ENCODE measurements at regions not wholly inside any gene's neighbourhood (a gene's known extent, or its start where the extent isn't known, plus 50 kb on each side); places are given as distances from the start of the nearest gene placed in this dataset.

GRCh38 chr10:52645187-52645758, 127.3 kb downstream of the MBL2 start:
- DNase-seq (ENCODE audit: low read depth, low spot score), result peak; percentile 4

- no peak for DNase-seq (ENCODE audit: low read depth, low spot score)
These were observed 123.1 kb downstream of the MBL2 start for GRCh38 chr10:52649511-52649910.

GRCh38 chr10:52650873-52651272, 121.7 kb downstream of the MBL2 start:
- no peak for DNase-seq (ENCODE audit: low read depth, low spot score)

GRCh38 chr10:52651293-52651692, 121.3 kb downstream of the MBL2 start:
- no peak for DNase-seq (ENCODE audit: low read depth, low spot score)

- no peak for DNase-seq (ENCODE audit: low read depth, low spot score)
These were observed 119.9 kb downstream of the MBL2 start for GRCh38 chr10:52652431-52653262.

- no peak for DNase-seq (ENCODE audit: low read depth, low spot score)
These were observed 119.2 kb downstream of the MBL2 start for GRCh38 chr10:52653263-52653909.

GRCh38 chr10:52654201-52654600, 118.4 kb downstream of the MBL2 start:
- DNase-seq (ENCODE audit: low read depth, low spot score), result no peak

- DNase-seq (ENCODE audit: low read depth, low spot score), result no peak
These were observed 114.5 kb downstream of the MBL2 start for GRCh38 chr10:52658112-52658511.

- no peak for DNase-seq (ENCODE audit: low read depth, low spot score)
These were observed 113.5 kb downstream of the MBL2 start for GRCh38 chr10:52659085-52659484.

GRCh38 chr10:52662256-52662655, 110.3 kb downstream of the MBL2 start:
- no peak for DNase-seq (ENCODE audit: low read depth, low spot score)

- no peak for DNase-seq (ENCODE audit: low read depth, low spot score)
These were observed 109.4 kb downstream of the MBL2 start for GRCh38 chr10:52663161-52663560.

GRCh38 chr10:52664629-52665028, 108.0 kb downstream of the MBL2 start:
- DNase-seq (ENCODE audit: low read depth, low spot score), result no peak

- no peak for DNase-seq (ENCODE audit: low read depth, low spot score)
These were observed 106.8 kb downstream of the MBL2 start for GRCh38 chr10:52665821-52666220.

GRCh38 chr10:52666931-52667330, 105.7 kb downstream of the MBL2 start:
- DNase-seq (ENCODE audit: low read depth, low spot score), result no peak

- DNase-seq (ENCODE audit: low read depth, low spot score), result no peak
These were observed 104.6 kb downstream of the MBL2 start for GRCh38 chr10:52668024-52668423.

GRCh38 chr10:52672880-52673279, 99.7 kb downstream of the MBL2 start:
- DNase-seq (ENCODE audit: low read depth, low spot score), result no peak

GRCh38 chr10:52673468-52673867, 99.1 kb downstream of the MBL2 start:
- no peak for DNase-seq (ENCODE audit: low read depth, low spot score)

GRCh38 chr10:52674474-52674873, 98.1 kb downstream of the MBL2 start:
- no peak for DNase-seq (ENCODE audit: low read depth, low spot score)

GRCh38 chr10:52677086-52677485, 95.5 kb downstream of the MBL2 start:
- no peak for DNase-seq (ENCODE audit: low read depth, low spot score)

GRCh38 chr10:52678611-52679010, 94.0 kb downstream of the MBL2 start:
- DNase-seq (ENCODE audit: low read depth, low spot score), result no peak

GRCh38 chr10:52679117-52679516, 93.5 kb downstream of the MBL2 start:
- DNase-seq (ENCODE audit: low read depth, low spot score), result no peak

GRCh38 chr10:52682766-52683165, 89.8 kb downstream of the MBL2 start:
- DNase-seq (ENCODE audit: low read depth, low spot score), result no peak

- no peak for DNase-seq (ENCODE audit: low read depth, low spot score)
These were observed 88.8 kb downstream of the MBL2 start for GRCh38 chr10:52683776-52684175.

Data from ELF-1 (cell line).